Dedifferentiated amniotic fluid mesenchymal stem cell (primary cell): ENCODE measurements at regions not wholly inside any gene's neighbourhood (a gene's known extent, or its start where the extent isn't known, plus 50 kb on each side); places are given as distances from the start of the nearest gene placed in this dataset.
"Not testable (repeated sequence)": the region's sequence is repeated elsewhere in the genome, so short reads cannot be mapped to it uniquely, and the experiment has no call there.

Experiments
- DNase-seq: peaks from one replicate; pipeline ENCODE4 v3.0.0-alpha.2; 2016; ENCODE audit errors: extremely low spot score

- DNase-seq: no peak
These were observed 381.6 kb downstream of the GASK1B start for GRCh38 chr4:157791236-157791635.

GRCh38 chr4:157787618-157788017 is 385.2 kb downstream of the GASK1B start:
- no peak for DNase-seq

GRCh38 chr4:157781361-157781760 is 391.5 kb downstream of the GASK1B start:
- no peak for DNase-seq

- no peak for DNase-seq
These were observed 393.7 kb downstream of the GASK1B start for GRCh38 chr4:157779081-157779480.

- DNase-seq: no peak
These were observed 395.8 kb downstream of the GASK1B start for GRCh38 chr4:157776930-157777528.

GRCh38 chr4:157775971-157776370 is 396.9 kb downstream of the GASK1B start:
- no peak for DNase-seq

- no peak for DNase-seq
These were observed 399.9 kb downstream of the GASK1B start for GRCh38 chr4:157772907-157773306.

- no peak for DNase-seq
These were observed 404.4 kb downstream of the GASK1B start for GRCh38 chr4:157768419-157768818.

GRCh38 chr4:157763490-157763889 is 409.3 kb downstream of the GASK1B start:
- no peak for DNase-seq

GRCh38 chr4:157754410-157754809 is 418.4 kb downstream of the GASK1B start:
- no peak for DNase-seq

- DNase-seq: no peak
These were observed 421.2 kb downstream of the GASK1B start for GRCh38 chr4:157751631-157752030.

- no peak for DNase-seq
These were observed 431.2 kb downstream of the GASK1B start for GRCh38 chr4:157741642-157742041.

- no peak for DNase-seq
These were observed 433.6 kb downstream of the GASK1B start for GRCh38 chr4:157739242-157739641.

GRCh38 chr4:157728215-157728614 is 444.6 kb downstream of the GASK1B start:
- DNase-seq: no peak

GRCh38 chr4:157727163-157727562 is 445.7 kb downstream of the GASK1B start:
- DNase-seq: no peak

GRCh38 chr4:157722146-157722545 is 450.7 kb downstream of the GASK1B start:
- no peak for DNase-seq

- no peak for DNase-seq
These were observed 459.5 kb downstream of the GASK1B start for GRCh38 chr4:157713342-157713741.

- no peak for DNase-seq
These were observed 466.7 kb downstream of the GASK1B start for GRCh38 chr4:157706155-157706554.

GRCh38 chr4:157702831-157703230 is 470.0 kb downstream of the GASK1B start:
- no peak for DNase-seq

GRCh38 chr4:157701695-157701994 is 471.2 kb downstream of the GASK1B start:
- DNase-seq: no peak

- no peak for DNase-seq
These were observed 471.7 kb downstream of the GASK1B start for GRCh38 chr4:157700898-157701694.

GRCh38 chr4:157689476-157689875 is 468.9 kb downstream of the GRIA2 start:
- DNase-seq: no peak

- no peak for DNase-seq
These were observed 467.4 kb downstream of the GRIA2 start for GRCh38 chr4:157687971-157688370.

- not testable (repeated sequence) for DNase-seq
These were observed 458.8 kb downstream of the GRIA2 start for GRCh38 chr4:157679326-157679725.
